Ammon's horn (tissue), 1 donor: ENCODE measurements at regions not wholly inside any gene's neighbourhood (a gene's known extent, or its start where the extent isn't known, plus 50 kb on each side); places are given as distances from the start of the nearest gene placed in this dataset.
"Not testable (repeated sequence)": the region's sequence is repeated elsewhere in the genome, so short reads cannot be mapped to it uniquely, and the experiment has no call there.

ENCODE experiments used
- DNase-seq: peaks from one replicate; pipeline ENCODE4 v3.0.0-alpha.2; 2016; ENCODE audit warnings: low spot score

- peak; percentile 35 for DNase-seq
Observed at GRCh38 chr6:29227235-29227634, 56.5 kb downstream of the OR2J2 start.

GRCh38 chr6:29230666-29231065 is 60.0 kb downstream of the OR2J2 start:
- no peak for DNase-seq

- DNase-seq: no peak
Observed at GRCh38 chr6:29232725-29233124, 62.0 kb downstream of the OR2J2 start.

GRCh38 chr6:29236060-29236459 is 65.4 kb downstream of the OR2J2 start:
- no peak for DNase-seq

- no peak for DNase-seq
Observed at GRCh38 chr6:29236634-29237033, 64.9 kb upstream of the OR14J1 start.

- not testable (repeated sequence) for DNase-seq
Observed at GRCh38 chr6:29243044-29243443, 58.5 kb upstream of the OR14J1 start.
